H9 (cell line): ENCODE measurements at regions not wholly inside any gene's neighbourhood (a gene's known extent, or its start where the extent isn't known, plus 50 kb on each side); places are given as distances from the start of the nearest gene placed in this dataset.

Experiments used
- DNase-seq: peaks from one replicate; pipeline ENCODE4 v3.0.0-alpha.2; 2017
- H2AFZ ChIP-seq: one replicate; pipeline ENCODE4 v1.6.1; 2013; ENCODE audit warnings: mild to moderate bottlenecking, low read length, control low read depth, moderate library complexity
- H2AK5ac ChIP-seq: 2 replicates; pipeline ENCODE4 v1.6.1; 2013; ENCODE audit warnings: low read length, control low read depth, mixed read lengths; ENCODE audit not compliant: insufficient read length
- H2BK120ac ChIP-seq: one replicate; pipeline ENCODE4 v1.6.1; 2013; ENCODE audit warnings: low read depth, mild to moderate bottlenecking, low read length, control low read depth, inconsistent platforms; ENCODE audit not compliant: poor library complexity, severe bottlenecking
- H2BK12ac ChIP-seq: 2 replicates; pipeline ENCODE4 v1.6.1; 2013; ENCODE audit warnings: low read length, control low read depth, mixed read lengths, low read depth; ENCODE audit not compliant: insufficient read length
- H2BK15ac ChIP-seq: 2 replicates; pipeline ENCODE4 v1.6.1; 2013; ENCODE audit warnings: low read depth, low read length, control low read depth
- H2BK20ac ChIP-seq: one replicate; pipeline ENCODE4 v1.6.1; 2013; ENCODE audit warnings: low read depth, mild to moderate bottlenecking, low read length, control low read depth, inconsistent platforms; ENCODE audit not compliant: poor library complexity, severe bottlenecking
- H2BK5ac ChIP-seq: 2 replicates; pipeline ENCODE4 v1.6.1; 2013; ENCODE audit warnings: low read length, control low read depth, mixed read lengths; ENCODE audit not compliant: insufficient read length
- H3K14ac ChIP-seq: 2 replicates; pipeline ENCODE4 v1.6.1; 2013; ENCODE audit warnings: low read length, control low read depth; ENCODE audit not compliant: insufficient read depth
- H3K18ac ChIP-seq: 2 replicates; pipeline ENCODE4 v1.6.1; 2013; ENCODE audit warnings: low read depth, mild to moderate bottlenecking, mixed read lengths, low read length, control low read depth; ENCODE audit not compliant: insufficient read length
- H3K23ac ChIP-seq: 2 replicates; pipeline ENCODE4 v1.6.1; 2013; ENCODE audit warnings: low read length, control low read depth, mixed read lengths, low read depth; ENCODE audit not compliant: insufficient read length
- H3K23me2 ChIP-seq: 2 replicates; pipeline ENCODE4 v1.6.1; 2013; ENCODE audit warnings: low read depth, mild to moderate bottlenecking, mixed read lengths, low read length, control low read depth; ENCODE audit not compliant: insufficient read length, poor library complexity, severe bottlenecking
- H3K27ac ChIP-seq: 2 replicates; pipeline ENCODE4 v1.5.1; 2013; ENCODE audit warnings: low read length, control low read depth, mixed read lengths, low read depth; ENCODE audit not compliant: insufficient read length
- H3K27me3 ChIP-seq: 2 replicates; pipeline ENCODE4 v1.6.1; 2013; ENCODE audit warnings: low read length, control low read depth, inconsistent platforms; ENCODE audit not compliant: insufficient read depth
- H3K4ac ChIP-seq: 2 replicates; pipeline ENCODE4 v1.6.1; 2013; ENCODE audit warnings: low read depth, mild to moderate bottlenecking, control low read depth, inconsistent platforms, low read length, moderate library complexity
- H3K4me1 ChIP-seq: 2 replicates; pipeline ENCODE4 v1.6.1; 2013; ENCODE audit warnings: low read length, control low read depth, inconsistent platforms; ENCODE audit not compliant: insufficient read depth
- H3K4me2 ChIP-seq: 2 replicates; pipeline ENCODE4 v1.6.1; 2013; ENCODE audit warnings: low read length, control low read depth, mixed read lengths; ENCODE audit not compliant: insufficient read length, insufficient read depth
- H3K56ac ChIP-seq: 2 replicates; pipeline ENCODE4 v1.6.1; 2013; ENCODE audit warnings: low read depth, mild to moderate bottlenecking, mixed read lengths, low read length, control low read depth; ENCODE audit not compliant: insufficient read length
- H3K79me1 ChIP-seq: 2 replicates; pipeline ENCODE4 v1.6.1; 2013; ENCODE audit warnings: low read depth, mild to moderate bottlenecking, moderate library complexity, low read length, control low read depth, inconsistent platforms; ENCODE audit not compliant: insufficient read depth, poor library complexity, severe bottlenecking
- H3K79me2 ChIP-seq: 2 replicates; pipeline ENCODE4 v1.6.1; 2013; ENCODE audit warnings: low read length, control low read depth, inconsistent platforms; ENCODE audit not compliant: insufficient read depth
- H3K9ac ChIP-seq: 2 replicates; pipeline ENCODE4 v1.6.1; 2013; ENCODE audit warnings: low read length, control low read depth, mixed read lengths; ENCODE audit not compliant: insufficient read length; ENCODE audit errors: extremely low read depth
- H3K9me3 ChIP-seq: one replicate; pipeline ENCODE4 v1.6.1; 2013; ENCODE audit warnings: low read depth, low read length, inconsistent platforms; ENCODE audit not compliant: control insufficient read depth
- H3T11ph ChIP-seq: one replicate; pipeline ENCODE4 v1.6.1; 2013; ENCODE audit warnings: mild to moderate bottlenecking, low read length, control low read depth, inconsistent platforms
- H4K20me1 ChIP-seq: one replicate; pipeline ENCODE4 v1.6.1; 2013; ENCODE audit not compliant: control insufficient read depth, insufficient read length, insufficient read depth
- H4K5ac ChIP-seq: 2 replicates; pipeline ENCODE4 v1.6.1; 2013; ENCODE audit warnings: low read depth, mild to moderate bottlenecking, mixed read lengths, low read length, control low read depth; ENCODE audit not compliant: insufficient read length
- H4K8ac ChIP-seq: replicated peaks from 2 replicates; pipeline ENCODE4 v1.6.1; 2013; ENCODE audit warnings: low read length, control low read depth, mixed read lengths, low read depth; ENCODE audit not compliant: insufficient read length
- H4K91ac ChIP-seq: 2 replicates; pipeline ENCODE4 v1.6.1; 2013; ENCODE audit warnings: low read depth, mild to moderate bottlenecking, moderate library complexity, mixed read lengths, low read length, control low read depth; ENCODE audit not compliant: insufficient read length
- H3K27ac Mint-ChIP-seq, 3 experiments: 2 replicates in 2 of 3; 3 replicates in 1 of 3; pipeline ENCODE4 v1.8.0; 2020 to 2021; ENCODE audit warnings: mixed read lengths in 3 of 3, mild to moderate bottlenecking in 1 of 3, moderate library complexity in 1 of 3
- H3K27me3 Mint-ChIP-seq: 2 replicates; pipeline ENCODE4 v1.8.0; 2021; ENCODE audit warnings: low read depth, mild to moderate bottlenecking, moderate library complexity, mixed read lengths
- H3K36me3 Mint-ChIP-seq, 3 experiments: 2 replicates in 2 of 3; 3 replicates in 1 of 3; pipeline ENCODE4 v1.8.0; 2020 to 2021; ENCODE audit warnings: low read depth in 3 of 3, mixed read lengths in 3 of 3; ENCODE audit not compliant: insufficient read depth in 1 of 3
- H3K4me1 Mint-ChIP-seq, 2 experiments: 2 replicates each; pipeline ENCODE4 v1.8.0; 2020; ENCODE audit warnings: mixed read lengths in 2 of 2
- H3K4me3 Mint-ChIP-seq, 2 experiments: 2 replicates in 1 of 2; 3 replicates in 1 of 2; pipeline ENCODE4 v1.8.0; 2020 to 2021; ENCODE audit warnings: mild to moderate bottlenecking in 2 of 2, mixed read lengths in 2 of 2, moderate library complexity in 1 of 2
- H3K9me3 Mint-ChIP-seq, 2 experiments: 2 replicates in 1 of 2; 3 replicates in 1 of 2; pipeline ENCODE4 v1.8.0; 2020; ENCODE audit warnings: mild to moderate bottlenecking in 2 of 2, mixed read lengths in 2 of 2, moderate library complexity in 1 of 2
- CTCF ChIP-seq: fragments of 200-600 bp; sonication (generic); conservative IDR thresholded peaks from 3 replicates; pipeline ENCODE4 v1.8.0; 2021; ENCODE audit warnings: antibody characterized with exemption, mild to moderate bottlenecking
- WGBS: extraction: QIAGEN DNeasy Blood & Tissue Kit; methylation state at CpG from one replicate; pipeline ENCODE4 v1.1.7; 2013; ENCODE audit warnings: missing lambda C conversion rate, low lambda C conversion rate, mixed read lengths; ENCODE audit not compliant: insufficient read length; ENCODE audit errors: extremely low coverage; 5-methylcytosine and 5-hydroxymethylcytosine counted together

GRCh38 chr2:64227603-64228125 is 83.4 kb upstream of the PELI1 start:
- H4K8ac ChIP-seq = no peak overlapping the region
- no peak overlapping the region for H3K18ac ChIP-seq
- WGBS = no CpG with 5 or more reads among the region's 7 CpGs
- no peaks in the 10 kb centered on the region for H3K27me3 ChIP-seq
- H2AFZ ChIP-seq = peak overlapping the region; percentile 49
- H3K9me3 ChIP-seq = no peaks in the 10 kb centered on the region
- no peak overlapping the region for H3K23ac ChIP-seq
- Mint-ChIP-seq H3K27ac (peak overlapping the region in 2 of 3 experiments; percentile 81 to 83; a peak in 5 of 7 replicates), H3K4me3 (peak overlapping the region; percentile 71 to 85), H3K9me3 (no peaks in the 10 kb centered on the region), H3K36me3 (peaks cover 0 to 5% (median 0%) of the 10 kb centered on the region in 3 experiments; a peak in 2 of 7 replicates), H3K4me1 (peaks cover 17 to 44% of the 10 kb centered on the region in 2 experiments), H3K27me3 (peaks cover 3% of the 10 kb centered on the region)
- H3K56ac ChIP-seq = no peak overlapping the region
- no peaks in the 10 kb centered on the region for H3K79me2 ChIP-seq
- H2BK120ac ChIP-seq = no peak overlapping the region
- H3K27ac ChIP-seq = peak overlapping the region; percentile 20
- no peak overlapping the region for H4K5ac ChIP-seq
- H4K20me1 ChIP-seq = no peaks in the 10 kb centered on the region
- H3K4ac ChIP-seq = no peak overlapping the region
- no peak overlapping the region for H2BK20ac ChIP-seq
- no peak overlapping the region for H3T11ph ChIP-seq
- peaks cover 4% of the 10 kb centered on the region for H3K4me1 ChIP-seq
- no peak for TF ChIP-seq CTCF
- H3K4me2 ChIP-seq = peak overlapping the region; percentile 65
- H3K14ac ChIP-seq = no peak overlapping the region
- H2BK15ac ChIP-seq = no peak overlapping the region
- no peaks in the 10 kb centered on the region for H3K79me1 ChIP-seq
- peak overlapping the region; percentile 55 for H3K9ac ChIP-seq
- no peak for DNase-seq
- H4K91ac ChIP-seq = no peak overlapping the region
- no peak overlapping the region for H2AK5ac ChIP-seq
- no peak overlapping the region for H2BK12ac ChIP-seq
- H2BK5ac ChIP-seq = no peak overlapping the region
- H3K23me2 ChIP-seq = peaks cover 5% of the 10 kb centered on the region
